ENCODE measurements at regions not wholly inside any gene's neighbourhood (a gene's known extent, or its start where the extent isn't known, plus 50 kb on each side); places are given as distances from the start of the nearest gene placed in this dataset.

DNA sequence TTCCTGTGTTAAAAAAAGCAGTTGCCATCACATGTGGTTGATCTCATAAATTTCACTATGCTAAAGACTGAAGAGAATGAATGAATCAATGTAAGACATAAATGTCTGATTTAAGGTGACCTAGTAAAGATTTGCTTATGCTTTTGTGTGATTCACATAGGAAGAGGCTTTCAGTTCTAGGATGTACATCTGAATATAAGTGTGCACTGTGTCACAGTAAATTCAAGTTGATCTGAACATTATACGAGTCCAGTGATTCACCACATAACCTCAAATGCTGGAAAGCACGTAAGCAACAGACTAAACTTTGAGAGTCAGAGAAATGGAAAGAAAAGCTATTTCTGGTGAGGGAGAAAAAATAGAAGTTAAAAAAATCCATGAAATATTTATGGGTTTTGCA lies 567.9 kb downstream of the EPHA5 start:
- TF ChIP-seq RAD21 (IDR thresholded peaks at IDR 0.05; ENCODE audit: low read depth) (no peak), YY1 (IDR thresholded peaks at IDR 0.05; ENCODE audit: low read depth) (no peak), TAF1 (IDR thresholded peaks at IDR 0.05; ENCODE audit: low read depth) (no peak), CEBPB (IDR thresholded peaks at IDR 0.05) (no peak), FOXM1 (IDR thresholded peaks at IDR 0.05; ENCODE audit: borderline replicate concordance, low read depth) (no peak)
- TF ChIP-seq, protein P1, sequence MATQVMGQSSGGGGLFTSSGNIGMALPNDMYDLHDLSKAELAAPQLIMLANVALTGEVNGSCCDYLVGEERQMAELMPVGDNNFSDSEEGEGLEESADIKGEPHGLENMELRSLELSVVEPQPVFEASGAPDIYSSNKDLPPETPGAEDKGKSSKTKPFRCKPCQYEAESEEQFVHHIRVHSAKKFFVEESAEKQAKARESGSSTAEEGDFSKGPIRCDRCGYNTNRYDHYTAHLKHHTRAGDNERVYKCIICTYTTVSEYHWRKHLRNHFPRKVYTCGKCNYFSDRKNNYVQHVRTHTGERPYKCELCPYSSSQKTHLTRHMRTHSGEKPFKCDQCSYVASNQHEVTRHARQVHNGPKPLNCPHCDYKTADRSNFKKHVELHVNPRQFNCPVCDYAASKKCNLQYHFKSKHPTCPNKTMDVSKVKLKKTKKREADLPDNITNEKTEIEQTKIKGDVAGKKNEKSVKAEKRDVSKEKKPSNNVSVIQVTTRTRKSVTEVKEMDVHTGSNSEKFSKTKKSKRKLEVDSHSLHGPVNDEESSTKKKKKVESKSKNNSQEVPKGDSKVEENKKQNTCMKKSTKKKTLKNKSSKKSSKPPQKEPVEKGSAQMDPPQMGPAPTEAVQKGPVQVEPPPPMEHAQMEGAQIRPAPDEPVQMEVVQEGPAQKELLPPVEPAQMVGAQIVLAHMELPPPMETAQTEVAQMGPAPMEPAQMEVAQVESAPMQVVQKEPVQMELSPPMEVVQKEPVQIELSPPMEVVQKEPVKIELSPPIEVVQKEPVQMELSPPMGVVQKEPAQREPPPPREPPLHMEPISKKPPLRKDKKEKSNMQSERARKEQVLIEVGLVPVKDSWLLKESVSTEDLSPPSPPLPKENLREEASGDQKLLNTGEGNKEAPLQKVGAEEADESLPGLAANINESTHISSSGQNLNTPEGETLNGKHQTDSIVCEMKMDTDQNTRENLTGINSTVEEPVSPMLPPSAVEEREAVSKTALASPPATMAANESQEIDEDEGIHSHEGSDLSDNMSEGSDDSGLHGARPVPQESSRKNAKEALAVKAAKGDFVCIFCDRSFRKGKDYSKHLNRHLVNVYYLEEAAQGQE (IDR thresholded peaks at IDR 0.05; ENCODE audit: low read depth): no peak
- TF ChIP-seq, protein P2, sequence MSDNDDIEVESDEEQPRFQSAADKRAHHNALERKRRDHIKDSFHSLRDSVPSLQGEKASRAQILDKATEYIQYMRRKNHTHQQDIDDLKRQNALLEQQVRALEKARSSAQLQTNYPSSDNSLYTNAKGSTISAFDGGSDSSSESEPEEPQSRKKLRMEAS (IDR thresholded peaks at IDR 0.05): no peak
